Right forelimb (tissue), 1 donor: ENCODE measurements at regions not wholly inside any gene's neighbourhood (a gene's known extent, or its start where the extent isn't known, plus 50 kb on each side); places are given as distances from the start of the nearest gene placed in this dataset.

Source experiments
- DNase-seq: peaks from one replicate; pipeline ENCODE4 v3.0.0-alpha.2; 2018

DNA sequence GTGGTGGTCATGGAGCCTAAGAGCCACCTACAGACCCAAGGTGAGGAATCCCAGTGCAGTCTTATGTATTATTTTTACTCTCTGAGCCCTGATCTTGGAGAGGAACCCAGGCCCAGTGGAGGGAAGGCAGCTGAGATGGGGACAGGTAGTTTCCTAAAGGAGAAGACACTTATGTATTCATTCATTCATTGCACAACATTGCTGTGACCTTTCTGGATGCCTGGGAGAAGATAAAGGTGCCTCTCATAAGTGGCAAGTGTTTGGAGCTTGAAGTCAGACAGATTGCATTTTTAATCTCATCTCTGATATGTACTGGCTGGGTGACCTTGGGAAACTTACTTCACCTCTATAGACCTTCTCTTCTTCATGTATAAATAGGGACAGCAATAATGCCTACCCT is 111.1 kb downstream of the CEBPB start:
- no peak for DNase-seq

DNA sequence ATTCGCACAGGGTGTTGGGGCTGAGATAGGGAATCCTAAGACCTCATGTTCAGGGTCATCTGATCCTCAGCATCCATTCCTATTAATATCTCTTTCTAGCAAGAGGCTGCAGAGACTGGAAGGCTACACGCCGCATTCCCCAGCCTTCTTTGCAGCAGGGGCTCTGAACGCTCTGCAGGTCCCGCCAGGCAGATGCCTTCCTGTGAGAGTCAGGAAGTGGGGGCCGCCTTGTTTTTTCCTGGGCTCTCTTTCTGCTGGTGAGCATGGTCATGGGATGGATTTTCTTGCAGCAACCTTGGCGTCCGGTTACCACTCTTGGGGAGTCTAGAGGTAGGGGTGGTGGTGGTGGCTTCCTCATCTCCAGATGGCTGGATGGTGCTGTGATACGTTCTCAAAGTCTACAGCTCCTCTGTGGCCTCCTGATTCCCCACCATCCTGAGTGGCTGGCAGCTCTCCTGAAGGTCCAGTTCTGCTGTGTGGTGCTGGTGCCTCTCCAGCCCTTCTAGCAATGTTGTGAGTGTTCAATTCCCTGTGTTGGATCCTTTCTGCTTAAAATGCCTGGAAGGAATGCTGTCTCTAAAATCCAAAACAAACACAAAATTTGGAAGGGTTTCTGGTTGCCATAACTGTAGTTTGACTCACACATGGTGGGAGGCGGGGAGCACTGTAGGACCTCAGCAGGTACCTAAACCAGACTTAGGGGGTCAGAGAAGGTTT is 111.9 kb downstream of the CEBPB start:
- DNase-seq = no peak

DNA sequence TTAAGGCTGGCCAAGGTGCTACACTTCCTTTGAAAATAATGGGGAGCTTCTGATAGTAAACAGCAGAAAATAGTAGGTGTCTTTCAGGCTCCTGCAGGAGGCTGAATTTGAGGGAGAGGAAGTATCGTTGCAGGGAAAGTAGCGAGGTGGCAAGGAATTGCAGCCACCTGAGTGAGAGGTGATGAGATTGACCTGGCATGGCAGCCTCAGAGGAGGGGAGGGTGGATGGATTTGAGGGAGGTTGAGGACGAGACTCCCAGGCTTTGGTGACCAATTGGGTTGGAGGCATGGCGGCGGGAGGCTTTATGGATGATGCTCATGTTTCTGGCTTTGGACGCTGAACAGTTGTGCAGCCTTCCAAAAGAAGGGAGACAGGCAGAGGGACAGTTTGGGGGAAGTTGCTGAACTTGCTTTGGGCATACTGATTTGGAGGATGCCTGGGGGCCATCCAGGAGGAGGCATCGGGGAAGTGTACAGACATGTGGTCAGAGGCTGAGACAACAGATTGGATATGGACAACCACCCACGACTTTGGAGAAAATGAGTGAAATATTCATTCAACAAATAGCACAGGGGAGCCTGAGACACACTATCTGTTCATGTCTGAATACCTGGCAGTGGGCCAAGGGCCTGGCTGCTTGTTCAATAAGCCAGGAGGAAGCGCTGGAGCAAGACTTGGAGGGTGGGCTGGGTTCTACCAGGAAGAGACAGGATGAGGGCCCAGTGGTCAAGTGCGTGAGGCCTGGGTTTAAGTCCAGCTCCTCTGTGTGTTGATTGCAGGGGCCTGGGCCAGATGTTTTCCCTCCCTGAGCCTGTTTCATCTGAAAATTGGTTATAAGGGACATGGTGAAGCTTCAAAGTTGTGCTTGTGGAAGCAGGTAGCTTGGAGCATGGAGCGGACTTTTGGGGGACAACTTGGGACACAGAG is 113.2 kb downstream of the CEBPB start:
- DNase-seq = peak; percentile 79

DNA sequence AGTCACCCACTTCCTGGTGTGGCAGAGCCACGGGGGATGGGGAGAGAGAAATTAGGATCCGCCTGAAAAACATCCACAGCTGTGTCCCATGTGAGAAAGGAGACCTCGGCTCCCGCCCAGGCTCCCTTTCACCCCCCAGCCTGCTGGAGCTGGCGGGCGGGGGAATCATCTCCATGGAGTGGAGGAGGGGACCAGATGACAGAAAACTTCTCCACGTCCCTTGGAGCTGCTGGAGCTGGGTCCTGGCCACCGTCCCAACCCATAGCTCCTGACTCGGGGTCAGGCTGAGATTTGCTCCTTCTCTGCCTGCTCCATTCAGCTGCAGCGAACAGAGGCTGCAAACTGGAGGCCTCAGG is 113.8 kb downstream of the CEBPB start:
- peak; percentile 73 for DNase-seq

DNA sequence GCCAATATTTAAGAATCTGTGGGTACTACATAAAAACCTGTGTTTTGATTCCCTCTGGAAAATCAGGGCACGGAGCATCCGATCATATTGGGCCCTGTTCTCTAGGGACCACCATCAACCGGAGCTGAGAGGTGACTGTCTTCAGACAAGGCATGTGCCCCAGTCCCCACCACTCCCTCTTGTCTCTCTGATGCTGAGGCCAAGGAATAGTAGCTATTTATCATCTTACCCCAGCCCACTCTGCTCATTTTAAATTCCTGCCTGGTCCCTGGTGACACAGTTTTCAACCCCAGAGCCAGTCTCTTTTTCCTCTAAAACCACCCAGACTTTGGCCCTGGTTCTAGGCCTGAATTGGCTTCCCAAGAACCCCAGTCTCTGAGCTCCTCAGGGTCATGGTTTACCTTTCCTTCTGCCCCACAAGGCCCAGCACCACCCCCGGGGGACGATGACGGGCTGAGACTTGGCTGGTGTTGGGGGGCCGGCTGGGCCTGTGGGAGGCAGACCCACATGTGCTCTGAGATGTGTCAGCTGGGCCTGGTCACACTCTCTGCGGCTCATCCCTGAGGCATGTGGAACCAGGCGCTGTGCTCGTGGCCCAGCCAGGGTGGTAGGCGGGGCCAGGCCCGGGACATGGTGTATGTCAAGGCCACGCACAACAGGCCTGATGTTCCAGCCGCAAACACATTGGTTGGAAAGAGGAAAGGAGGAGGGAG is 114.4 kb downstream of the CEBPB start:
- peak; percentile 54 for DNase-seq

DNA sequence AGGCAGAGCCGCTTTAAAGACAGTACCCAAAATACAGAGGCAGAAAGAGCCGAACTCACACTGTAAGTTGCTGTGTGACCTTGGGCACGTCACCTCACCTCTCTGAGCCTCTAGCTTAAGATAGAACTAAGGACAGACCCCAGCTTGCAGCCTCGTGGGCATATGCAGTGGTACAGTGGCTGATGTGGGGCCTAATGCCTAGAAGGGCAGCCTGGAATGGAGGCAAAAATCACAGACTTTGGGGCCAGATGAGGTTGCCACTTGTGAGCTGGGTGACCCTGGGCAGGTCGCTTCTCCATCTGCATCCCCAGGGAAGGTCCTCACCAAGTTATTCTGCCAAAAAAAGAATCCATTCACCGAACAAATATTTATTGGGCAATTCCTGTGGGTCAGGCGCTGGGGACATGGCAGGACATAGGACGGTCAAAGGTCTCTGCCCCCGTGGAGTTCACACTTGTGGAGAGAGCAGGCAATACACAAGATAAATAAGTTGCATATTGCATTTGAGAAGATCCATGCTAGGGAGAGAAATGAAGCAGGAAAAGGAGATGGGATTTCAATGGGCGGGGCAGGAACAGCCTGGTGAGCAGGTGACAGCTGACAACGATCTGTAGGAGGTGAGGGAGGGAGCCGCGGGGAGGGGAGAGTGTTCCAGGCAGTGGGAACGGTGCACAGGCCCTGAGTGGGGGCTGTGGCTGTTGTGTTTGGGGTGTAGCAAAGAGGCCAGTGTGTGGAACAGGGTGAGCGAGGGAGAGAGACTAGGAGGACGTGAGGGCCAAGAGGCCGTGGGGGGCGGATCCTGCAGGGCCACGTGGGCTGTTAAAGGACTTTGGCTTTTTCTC is 115.2 kb downstream of the CEBPB start:
- DNase-seq = peak; percentile 37

DNA sequence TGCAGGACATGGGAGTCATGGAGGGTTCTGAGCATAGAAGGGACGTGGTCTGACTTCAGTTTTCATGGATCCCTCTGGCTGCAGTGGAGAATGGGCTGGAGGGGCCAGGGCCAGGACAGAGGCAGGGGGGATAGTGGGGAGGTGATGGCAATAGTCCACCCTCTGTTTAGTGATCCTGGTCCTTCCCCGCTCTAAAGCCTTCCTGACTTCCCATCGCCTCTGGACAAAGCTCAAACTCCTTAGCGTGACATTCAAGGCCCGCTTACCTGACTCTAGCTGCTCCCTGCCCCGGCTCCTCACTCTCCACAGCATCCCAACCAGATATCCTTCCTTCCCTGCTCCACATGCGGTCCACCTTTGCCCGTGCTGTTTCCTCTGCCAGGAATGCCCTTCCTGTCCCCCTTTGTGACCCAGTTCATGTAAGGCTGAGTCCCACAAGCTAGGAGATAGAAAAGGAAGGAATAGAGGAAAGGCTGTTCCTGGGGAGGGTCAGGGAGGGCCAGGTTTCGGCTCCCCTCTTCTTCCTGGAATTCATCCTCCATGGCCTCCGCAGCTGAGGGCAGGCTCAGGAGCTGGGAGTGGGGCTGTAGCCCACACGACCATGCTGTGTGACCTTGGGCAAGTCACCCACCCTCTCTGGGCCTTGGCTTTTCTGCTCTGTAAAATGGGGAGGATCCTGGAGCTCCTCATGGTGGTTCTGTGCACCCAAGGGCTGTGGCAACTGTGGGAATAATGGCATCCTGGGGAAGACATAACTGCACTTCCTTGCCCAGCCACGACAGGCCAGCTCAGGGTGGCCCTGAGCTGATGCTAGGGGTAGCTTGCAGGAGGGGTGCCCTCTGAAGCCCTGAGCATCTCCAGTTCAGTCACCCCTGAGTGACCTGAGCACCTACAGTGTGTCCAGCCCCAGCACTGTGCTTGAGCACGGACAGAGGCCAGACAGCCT is 116.1 kb downstream of the CEBPB start:
- no peak for DNase-seq

DNA sequence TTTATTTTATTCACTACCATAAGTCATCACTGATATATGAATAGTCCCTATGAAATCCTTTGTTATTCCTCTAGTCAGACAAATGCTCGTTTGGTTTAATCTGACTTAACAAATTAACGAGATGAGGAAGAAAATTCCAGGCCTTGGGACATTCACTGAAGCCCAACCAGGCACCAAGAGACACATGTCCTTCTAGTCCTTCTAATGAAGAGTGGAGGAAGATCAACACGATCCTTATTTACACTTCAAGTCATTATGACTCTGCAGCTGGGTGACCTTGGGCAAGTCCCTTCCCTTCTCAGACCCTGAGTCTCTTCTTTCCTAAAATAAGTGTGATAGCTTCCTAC is 117.5 kb downstream of the CEBPB start:
- no peak for DNase-seq

DNA sequence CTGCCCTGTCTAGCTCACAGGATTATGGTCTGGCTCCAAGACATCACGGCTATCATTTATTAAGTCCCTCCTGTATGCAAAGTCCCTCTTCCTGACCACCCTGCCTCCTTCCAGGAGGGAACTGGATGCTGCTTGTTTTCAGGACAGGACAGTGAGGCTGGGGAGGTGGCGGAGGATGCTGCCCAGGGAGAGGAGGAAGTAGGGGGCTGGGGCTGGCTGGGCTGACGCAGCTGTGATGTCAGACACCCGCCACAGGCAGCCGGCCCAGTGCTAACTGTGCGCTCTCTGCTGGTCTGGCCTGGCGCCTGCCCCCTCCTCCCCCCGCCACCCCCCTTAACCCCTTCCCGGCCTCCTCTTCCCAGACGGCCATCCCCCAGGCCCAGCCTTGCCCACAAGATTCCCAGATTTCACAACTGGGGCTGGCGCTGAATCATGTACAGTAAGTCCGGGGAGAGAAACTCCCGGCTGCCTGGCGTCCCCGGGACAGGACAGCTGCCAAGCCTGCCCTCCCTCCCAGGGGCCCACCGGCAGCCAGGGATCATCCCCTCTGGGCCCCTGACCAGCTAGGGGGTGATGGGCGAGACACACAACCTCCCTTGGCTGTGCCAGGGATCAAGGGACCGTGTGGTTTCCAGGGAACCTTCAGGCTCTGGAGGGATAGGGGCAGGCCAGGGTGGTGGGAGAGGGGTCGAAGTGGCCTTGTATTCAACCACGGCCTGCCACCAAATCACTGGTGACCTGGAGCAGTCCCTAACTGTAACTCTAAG is 118.1 kb downstream of the CEBPB start:
- peak; percentile 94 for DNase-seq

DNA sequence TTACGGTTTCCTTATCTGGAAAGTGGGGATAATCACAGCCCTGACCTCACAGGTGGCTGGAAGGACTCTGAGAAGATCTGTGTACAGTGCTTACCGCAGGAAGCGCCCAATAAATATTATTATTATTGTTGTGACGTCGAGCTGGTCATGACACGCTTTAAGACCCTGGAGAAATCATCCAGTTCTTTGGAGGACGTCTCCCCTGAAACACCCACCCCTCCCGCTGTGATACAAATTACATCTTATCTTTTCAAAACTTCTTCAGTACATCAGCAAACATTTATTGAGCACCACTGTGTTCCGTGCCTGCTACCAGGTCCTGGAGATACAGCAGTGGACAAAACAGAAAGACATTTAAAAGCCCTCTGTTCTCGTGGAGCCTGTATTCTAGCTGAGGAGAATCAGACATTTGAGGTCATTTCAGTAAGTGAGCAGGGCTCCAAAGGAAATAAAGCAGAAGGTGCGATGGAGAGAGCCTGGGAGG is 118.7 kb downstream of the CEBPB start:
- no peak for DNase-seq

DNA sequence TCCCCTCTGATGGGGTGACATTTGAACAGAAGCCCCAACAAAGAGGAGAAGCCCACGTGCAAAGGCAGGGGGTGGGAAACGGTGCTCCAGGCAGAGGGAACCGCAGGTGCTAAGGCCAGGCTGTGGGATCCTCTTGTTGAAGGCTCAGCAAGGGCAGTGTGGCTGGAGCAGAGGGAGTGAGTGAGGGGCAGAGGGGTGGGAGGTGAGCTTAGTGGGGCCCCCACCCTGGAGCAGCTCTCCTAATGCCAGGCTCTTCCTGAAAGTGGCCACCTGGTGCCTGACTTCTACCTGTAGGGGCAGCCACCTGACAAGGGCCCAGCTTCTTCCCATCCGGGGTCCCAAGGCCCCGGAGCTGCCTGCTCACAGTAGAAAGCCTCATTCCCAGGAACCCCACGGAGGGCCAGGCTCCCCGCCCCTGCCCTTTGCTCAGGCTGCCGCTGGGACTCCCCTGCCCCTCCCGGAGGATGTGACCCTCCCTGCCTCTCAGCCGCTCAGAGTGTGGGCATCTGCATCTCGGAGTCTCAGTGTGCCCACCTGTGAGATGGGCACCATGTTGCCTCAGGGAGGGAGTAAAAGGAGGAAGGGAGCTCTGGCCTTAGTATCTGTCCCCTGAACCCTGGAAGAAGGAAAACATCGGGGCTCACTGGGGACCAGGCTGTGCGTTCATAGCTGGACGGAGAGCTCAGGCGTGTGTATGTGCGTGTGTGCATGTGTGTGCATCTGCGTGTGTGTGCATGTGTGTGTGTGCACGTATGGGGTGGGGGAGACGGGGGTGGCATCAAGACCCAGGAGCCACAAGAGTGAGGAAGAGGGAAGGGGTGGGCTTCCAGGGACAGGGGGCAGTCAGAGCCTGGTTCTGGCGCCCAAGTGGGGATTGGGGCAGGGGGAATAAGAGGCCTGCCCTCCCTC is 119.4 kb downstream of the CEBPB start:
- DNase-seq = no peak

DNA sequence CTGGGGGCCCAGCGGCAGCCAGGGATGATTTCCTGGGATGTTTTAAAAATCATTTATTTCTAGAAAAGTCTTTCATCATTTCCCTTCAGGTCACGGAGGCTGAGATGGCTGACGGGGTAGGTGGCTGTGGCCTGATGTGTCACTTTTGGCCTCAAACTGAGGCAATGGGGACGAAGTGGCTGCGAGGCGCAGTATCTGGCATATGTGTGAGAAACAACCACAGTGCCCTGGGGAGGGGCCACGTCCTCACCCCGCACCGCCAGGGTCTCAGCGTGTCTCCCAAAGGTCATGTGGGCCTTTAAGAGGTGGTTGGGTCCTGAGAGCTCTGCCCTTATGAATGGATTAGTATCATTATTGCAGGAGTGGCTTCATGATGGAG is 120.0 kb downstream of the CEBPB start:
- no peak for DNase-seq

DNA sequence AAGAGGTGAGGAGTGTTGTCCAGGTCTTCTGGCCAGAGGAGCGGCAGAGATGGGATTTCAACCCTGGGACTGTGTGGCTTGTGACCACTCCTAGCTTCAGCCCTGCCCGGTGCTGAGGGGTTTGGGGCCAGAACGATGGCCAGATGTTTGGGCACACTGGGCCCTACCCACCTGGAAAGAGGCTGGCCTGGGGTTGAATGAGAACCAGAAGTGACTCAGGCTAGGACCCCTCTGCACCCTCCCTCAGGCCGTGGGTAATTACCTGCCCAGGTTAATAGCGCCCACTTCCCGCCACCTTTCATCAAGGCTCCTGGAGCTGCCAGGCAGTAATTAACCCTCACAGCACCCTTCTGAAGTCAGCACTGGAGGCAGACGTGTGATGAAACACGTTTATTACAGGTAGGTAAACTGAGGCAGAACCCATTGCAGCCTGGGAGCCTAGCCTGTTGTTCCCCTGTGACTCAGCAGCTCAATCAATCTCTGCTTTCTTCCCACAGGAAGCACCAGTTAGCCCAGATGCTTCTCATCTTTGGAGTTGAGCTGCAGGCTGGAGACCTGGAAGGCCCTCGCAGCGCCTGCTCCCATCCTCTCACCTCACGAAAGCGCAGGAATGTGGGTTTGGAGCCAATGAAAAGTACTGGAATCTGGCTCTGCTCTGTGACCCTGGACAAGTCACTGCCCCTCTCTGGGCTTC is 120.8 kb downstream of the CEBPB start:
- no peak for DNase-seq

DNA sequence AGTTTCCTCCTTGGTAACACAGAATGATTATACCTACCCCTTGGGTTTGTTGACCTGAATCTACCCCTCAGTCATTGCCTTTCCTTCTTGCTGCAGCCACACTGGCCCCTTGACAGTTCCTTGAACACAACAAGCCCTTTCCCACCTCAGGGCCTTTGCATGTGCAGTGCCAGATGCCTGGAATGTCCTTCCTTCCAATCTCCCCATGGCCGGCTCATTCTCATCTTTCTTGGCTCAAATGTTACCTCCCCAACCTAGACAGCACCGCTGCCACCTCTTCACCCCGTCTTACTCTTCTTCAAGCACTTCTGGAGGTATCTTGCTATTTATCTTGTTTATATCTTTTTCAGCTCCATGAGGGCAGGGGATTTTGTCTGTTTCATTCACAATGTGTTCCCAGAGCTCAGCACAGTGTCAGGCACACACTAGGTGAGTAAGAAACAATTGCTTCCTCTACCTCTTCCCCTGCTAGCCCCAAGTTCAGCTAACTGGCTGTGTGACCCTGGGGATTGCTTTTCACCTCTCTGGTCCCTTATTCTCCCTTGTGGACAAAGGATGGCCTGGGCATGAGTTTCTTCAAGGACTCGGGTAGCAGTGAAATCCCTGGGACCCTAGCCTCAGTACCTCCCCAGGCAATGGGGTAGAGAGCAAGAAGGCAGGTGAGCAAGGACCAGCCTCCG is 121.5 kb downstream of the CEBPB start:
- DNase-seq = no peak

DNA sequence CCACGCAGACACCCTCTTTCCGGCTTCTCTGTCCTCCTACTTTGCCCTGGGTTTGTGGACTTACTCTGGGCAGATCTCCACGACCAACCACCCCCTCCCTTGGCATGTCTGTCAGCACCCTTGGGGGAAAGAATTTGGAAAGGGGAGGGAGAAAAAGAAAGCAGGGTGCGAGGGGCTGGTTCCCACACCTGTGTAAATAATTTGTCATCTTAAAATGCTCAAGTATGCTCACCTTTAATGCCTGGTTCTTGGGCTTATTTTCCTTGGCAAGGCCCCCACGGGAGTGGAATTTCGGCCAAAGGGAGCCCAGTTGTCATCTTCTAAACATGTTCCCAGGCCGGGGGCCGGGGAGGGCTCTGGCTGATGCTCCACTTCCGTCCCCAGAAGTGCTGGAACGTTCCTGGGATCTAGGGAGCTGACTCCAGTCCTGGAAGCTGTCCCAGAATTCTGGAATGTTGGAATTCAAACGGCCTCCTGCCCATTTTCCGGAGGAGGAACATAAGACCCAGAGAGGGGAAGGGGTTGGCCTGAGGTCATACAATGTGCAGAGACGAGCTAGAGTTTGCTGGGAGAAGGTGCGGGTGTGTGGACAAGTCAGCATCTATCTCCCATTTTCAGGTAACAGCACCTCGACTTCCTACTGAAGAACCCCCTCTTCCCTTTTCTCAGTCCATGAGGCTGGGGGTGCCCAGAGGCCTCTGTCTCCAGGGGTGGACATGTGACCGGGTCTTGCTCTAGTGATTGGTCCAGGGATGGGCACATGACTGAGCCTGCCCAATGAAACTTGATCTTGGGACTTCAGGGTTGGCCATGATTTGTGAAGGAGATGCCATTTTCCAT is 122.3 kb downstream of the CEBPB start:
- DNase-seq = peak; percentile 80

DNA sequence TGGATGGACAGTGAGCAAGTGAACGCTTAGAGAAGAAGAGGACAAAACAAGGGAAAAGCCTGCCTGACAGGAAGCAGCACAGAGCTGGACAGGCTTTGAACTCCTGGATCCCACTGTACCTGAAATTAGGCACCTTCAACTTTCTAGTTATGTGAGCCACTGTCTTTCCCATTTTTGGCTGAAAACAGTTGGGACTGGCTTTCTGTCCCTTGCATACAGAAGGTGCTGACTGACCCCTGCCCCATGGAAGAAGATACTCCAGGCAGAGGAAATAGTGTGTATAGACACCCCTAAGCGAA is 122.8 kb downstream of the CEBPB start:
- no peak for DNase-seq

DNA sequence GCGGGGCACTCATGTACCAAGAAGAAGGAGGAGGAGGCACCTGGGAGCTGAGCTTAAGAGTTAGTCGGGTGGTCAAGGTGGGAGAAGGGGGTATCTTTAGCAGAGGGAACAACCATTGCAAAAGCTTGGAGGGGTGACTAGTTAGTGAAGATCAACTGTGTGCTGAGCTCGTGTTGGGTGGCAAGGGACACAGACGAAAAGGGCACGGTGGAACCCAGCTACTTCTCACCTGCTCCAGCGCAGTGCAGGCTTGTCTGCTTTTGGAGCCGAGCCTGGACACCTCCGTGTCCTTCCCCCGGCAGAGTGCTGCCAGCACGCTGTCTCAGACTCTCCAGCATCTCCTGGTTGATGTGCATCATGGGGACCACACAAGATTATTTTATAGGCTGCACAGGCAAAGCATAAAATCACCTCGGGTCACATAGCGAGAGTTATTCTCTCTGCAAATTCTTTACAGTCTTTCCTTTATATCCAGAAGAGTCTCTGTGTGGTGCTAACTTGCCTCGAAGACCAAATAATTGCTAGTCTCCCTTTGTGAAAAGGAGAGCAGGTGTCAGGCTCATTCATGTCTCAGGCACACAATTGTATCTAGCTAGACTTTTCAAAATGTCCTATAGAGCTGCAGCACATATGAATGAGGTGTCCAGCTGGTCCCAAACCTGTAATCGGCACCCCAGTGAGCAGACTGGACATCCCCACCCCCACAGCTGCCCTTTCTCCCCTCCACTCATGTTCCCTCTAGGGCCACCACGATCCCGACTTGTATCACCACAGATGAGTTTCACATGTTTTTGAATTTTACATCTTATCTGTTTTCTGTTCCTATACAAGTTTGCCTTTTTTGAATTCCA is 123.4 kb downstream of the CEBPB start:
- no peak for DNase-seq
